ENCODE measurements at regions not wholly inside any gene's neighbourhood (a gene's known extent, or its start where the extent isn't known, plus 50 kb on each side); places are given as distances from the start of the nearest gene placed in this dataset.

DNA sequence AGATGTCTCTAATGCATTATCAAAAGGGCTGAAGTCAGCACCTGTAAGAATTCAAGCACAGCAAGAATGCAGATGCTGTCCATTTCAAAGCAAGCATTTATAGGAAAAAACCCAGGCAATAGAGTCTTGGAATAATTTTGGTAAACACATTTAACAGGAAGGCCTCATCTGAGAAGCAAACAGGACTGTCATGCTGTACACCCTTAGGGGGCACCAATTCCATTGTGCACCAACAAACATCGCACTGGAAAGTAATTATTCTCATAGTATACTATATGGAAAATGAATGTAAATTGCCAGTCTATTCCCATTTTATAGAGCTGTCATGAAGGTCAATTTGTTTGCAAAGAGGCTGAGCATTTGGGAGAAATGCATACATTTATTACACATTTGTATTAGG, 247.3 kb upstream of the SUCLG2 start:
- TF ChIP-seq CTCF (conservative IDR thresholded peaks at IDR 0.05 in 1 of 2, IDR thresholded peaks at IDR 0.05 in 1 of 2; ENCODE audit: low read depth in 1 of 2, low read length in 2 of 2), result no peak
- no peak for TF ChIP-seq EZH2 (IDR thresholded peaks at IDR 0.05; ENCODE audit: low read length, missing control alignments)
- H3K4me2 ChIP-seq (ENCODE audit: extremely low read depth, insufficient read depth, low read length), result no peak overlapping the region
- DNase-seq (ENCODE audit: low read depth in 2 of 2), result no peak
- H2AFZ ChIP-seq (ENCODE audit: low read length), result no peak overlapping the region
- no peaks in the 10 kb centered on the region for H3K27me3 ChIP-seq (ENCODE audit: control insufficient read depth, insufficient read depth, low read length)
- no peaks in the 10 kb centered on the region for H3K79me2 ChIP-seq (ENCODE audit: control insufficient read depth, insufficient read depth, low read length)
- no peaks in the 10 kb centered on the region for H4K20me1 ChIP-seq (ENCODE audit: control insufficient read depth, extremely low read depth, insufficient read depth, low read length)
- no peak overlapping the region for H3K9ac ChIP-seq (ENCODE audit: insufficient read depth, low read length)
- H3K27ac ChIP-seq (ENCODE audit: insufficient read depth, low read length), result no peak overlapping the region
- H3K4me3 ChIP-seq (replicated peaks in 1 of 4; ENCODE audit: control extremely low read depth in 1 of 4, insufficient read depth in 1 of 4, low read depth in 3 of 4, low read length in 4 of 4), result no peak overlapping the region
- no peaks in the 10 kb centered on the region for H3K4me1 ChIP-seq (ENCODE audit: control insufficient read depth, extremely low read depth, insufficient read depth, low read length)
- no peaks in the 10 kb centered on the region for H3K36me3 ChIP-seq (ENCODE audit: control insufficient read depth, insufficient read depth, low read length)
- no peaks in the 10 kb centered on the region for H3K9me3 ChIP-seq (ENCODE audit: control insufficient read depth, insufficient read depth, low read depth, low read length)

DNA sequence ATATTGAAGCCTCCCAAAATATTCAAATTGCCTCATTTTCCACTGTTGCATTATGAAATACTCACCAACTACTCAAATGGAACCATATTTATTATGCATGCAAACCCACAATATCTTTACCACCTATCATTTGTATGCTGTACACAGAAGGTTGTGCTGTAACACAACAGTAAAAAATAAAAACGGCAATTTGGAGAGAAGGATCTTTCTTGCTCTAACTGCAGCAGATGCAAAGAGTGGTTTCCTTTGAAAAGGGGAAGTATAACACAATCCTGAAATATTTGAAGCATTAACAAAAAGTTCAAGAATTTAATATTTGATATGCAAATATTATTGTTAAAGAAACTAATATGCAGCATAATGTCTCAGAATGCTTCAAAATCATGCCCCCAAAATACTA, 244.5 kb upstream of the SUCLG2 start:
- no peaks in the 10 kb centered on the region for H3K4me1 ChIP-seq (ENCODE audit: control insufficient read depth, extremely low read depth, insufficient read depth, low read length)
- H3K9ac ChIP-seq (ENCODE audit: insufficient read depth, low read length), result no peak overlapping the region
- H2AFZ ChIP-seq (ENCODE audit: low read length), result no peak overlapping the region
- H4K20me1 ChIP-seq (ENCODE audit: control insufficient read depth, extremely low read depth, insufficient read depth, low read length), result no peaks in the 10 kb centered on the region
- H3K4me2 ChIP-seq (ENCODE audit: extremely low read depth, insufficient read depth, low read length), result no peak overlapping the region
- H3K36me3 ChIP-seq (ENCODE audit: control insufficient read depth, insufficient read depth, low read length), result no peaks in the 10 kb centered on the region
- no peaks in the 10 kb centered on the region for H3K79me2 ChIP-seq (ENCODE audit: control insufficient read depth, insufficient read depth, low read length)
- no peaks in the 10 kb centered on the region for H3K27me3 ChIP-seq (ENCODE audit: control insufficient read depth, insufficient read depth, low read length)
- H3K9me3 ChIP-seq (ENCODE audit: control insufficient read depth, insufficient read depth, low read depth, low read length), result no peaks in the 10 kb centered on the region
- DNase-seq (ENCODE audit: low read depth in 2 of 2), result no peak
- no peak overlapping the region for H3K27ac ChIP-seq (ENCODE audit: insufficient read depth, low read length)
- TF ChIP-seq EZH2 (IDR thresholded peaks at IDR 0.05; ENCODE audit: low read length, missing control alignments), result no peak
- no peak for TF ChIP-seq CTCF (conservative IDR thresholded peaks at IDR 0.05 in 1 of 2, IDR thresholded peaks at IDR 0.05 in 1 of 2; ENCODE audit: low read depth in 1 of 2, low read length in 2 of 2)
- no peak overlapping the region for H3K4me3 ChIP-seq (replicated peaks in 1 of 4; ENCODE audit: control extremely low read depth in 1 of 4, insufficient read depth in 1 of 4, low read depth in 3 of 4, low read length in 4 of 4)

GRCh38 chr3:67897351-67898336, 243.2 kb upstream of the SUCLG2 start:
- TF ChIP-seq CTCF (conservative IDR thresholded peaks at IDR 0.05 in 1 of 2, IDR thresholded peaks at IDR 0.05 in 1 of 2; ENCODE audit: low read depth in 1 of 2, low read length in 2 of 2) (no peak), EZH2 (IDR thresholded peaks at IDR 0.05; ENCODE audit: low read length, missing control alignments) (no peak)
- DNase-seq (ENCODE audit: low read depth in 2 of 2), result no peak
- H3K4me3 ChIP-seq (replicated peaks in 1 of 4; ENCODE audit: control extremely low read depth in 1 of 4, insufficient read depth in 1 of 4, low read depth in 3 of 4, low read length in 4 of 4), result no peak overlapping the region

More at GRCh38 chr3:67897351-67898336, 243.2 kb upstream of the SUCLG2 start:
- no peaks in the 10 kb centered on the region for H3K9me3 ChIP-seq (ENCODE audit: control insufficient read depth, insufficient read depth, low read depth, low read length)
- H3K79me2 ChIP-seq (ENCODE audit: control insufficient read depth, insufficient read depth, low read length), result no peaks in the 10 kb centered on the region
- H3K4me1 ChIP-seq (ENCODE audit: control insufficient read depth, extremely low read depth, insufficient read depth, low read length), result no peaks in the 10 kb centered on the region
- no peak overlapping the region for H3K27ac ChIP-seq (ENCODE audit: insufficient read depth, low read length)
- no peaks in the 10 kb centered on the region for H3K27me3 ChIP-seq (ENCODE audit: control insufficient read depth, insufficient read depth, low read length)
- H4K20me1 ChIP-seq (ENCODE audit: control insufficient read depth, extremely low read depth, insufficient read depth, low read length), result no peaks in the 10 kb centered on the region
- H3K36me3 ChIP-seq (ENCODE audit: control insufficient read depth, insufficient read depth, low read length), result no peaks in the 10 kb centered on the region
- H3K9ac ChIP-seq (ENCODE audit: insufficient read depth, low read length), result no peak overlapping the region
- H2AFZ ChIP-seq (ENCODE audit: low read length), result no peak overlapping the region
- no peak overlapping the region for H3K4me2 ChIP-seq (ENCODE audit: extremely low read depth, insufficient read depth, low read length)
